ENCODE measurements at regions not wholly inside any gene's neighbourhood (a gene's known extent, or its start where the extent isn't known, plus 50 kb on each side); places are given as distances from the start of the nearest gene placed in this dataset.
"Not testable (repeated sequence)": the region's sequence is repeated elsewhere in the genome, so short reads cannot be mapped to it uniquely, and the experiment has no call there.

DNA sequence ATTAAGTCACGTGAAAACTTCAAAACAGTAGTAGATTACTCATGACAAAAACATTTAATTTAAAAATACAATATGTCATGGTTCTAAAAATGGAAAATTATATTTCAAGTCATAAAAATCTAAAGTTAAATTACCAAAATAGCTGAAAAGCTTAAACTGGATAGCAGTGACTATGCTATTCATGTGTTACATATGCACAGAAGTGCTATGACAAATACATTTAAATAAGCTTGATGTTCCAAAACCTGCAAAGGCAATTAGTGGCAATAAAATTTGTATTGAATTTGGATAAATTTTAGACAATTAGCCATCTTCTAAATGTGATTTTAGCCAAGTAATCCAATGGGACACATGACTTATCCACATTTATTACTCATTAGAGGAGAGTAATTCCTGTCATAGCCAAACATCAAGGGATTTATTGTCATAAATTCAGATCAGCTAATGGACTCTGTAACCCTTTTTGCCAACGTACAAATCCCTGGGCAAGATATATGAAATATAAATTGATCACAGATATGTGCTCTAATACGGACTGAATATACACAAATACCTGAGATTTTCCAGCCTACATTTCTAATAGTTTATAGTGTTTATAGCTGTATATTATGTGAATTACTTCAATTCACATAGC, 419.4 kb downstream of the ISL1 start:
- H3K27ac ChIP-seq: no peak overlapping the region
- TF ChIP-seq, protein P1, sequence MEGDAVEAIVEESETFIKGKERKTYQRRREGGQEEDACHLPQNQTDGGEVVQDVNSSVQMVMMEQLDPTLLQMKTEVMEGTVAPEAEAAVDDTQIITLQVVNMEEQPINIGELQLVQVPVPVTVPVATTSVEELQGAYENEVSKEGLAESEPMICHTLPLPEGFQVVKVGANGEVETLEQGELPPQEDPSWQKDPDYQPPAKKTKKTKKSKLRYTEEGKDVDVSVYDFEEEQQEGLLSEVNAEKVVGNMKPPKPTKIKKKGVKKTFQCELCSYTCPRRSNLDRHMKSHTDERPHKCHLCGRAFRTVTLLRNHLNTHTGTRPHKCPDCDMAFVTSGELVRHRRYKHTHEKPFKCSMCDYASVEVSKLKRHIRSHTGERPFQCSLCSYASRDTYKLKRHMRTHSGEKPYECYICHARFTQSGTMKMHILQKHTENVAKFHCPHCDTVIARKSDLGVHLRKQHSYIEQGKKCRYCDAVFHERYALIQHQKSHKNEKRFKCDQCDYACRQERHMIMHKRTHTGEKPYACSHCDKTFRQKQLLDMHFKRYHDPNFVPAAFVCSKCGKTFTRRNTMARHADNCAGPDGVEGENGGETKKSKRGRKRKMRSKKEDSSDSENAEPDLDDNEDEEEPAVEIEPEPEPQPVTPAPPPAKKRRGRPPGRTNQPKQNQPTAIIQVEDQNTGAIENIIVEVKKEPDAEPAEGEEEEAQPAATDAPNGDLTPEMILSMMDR (IDR thresholded peaks at IDR 0.05): no peak
- TF ChIP-seq ZFX (IDR thresholded peaks at IDR 0.05; ENCODE audit: borderline replicate concordance): no peak

DNA sequence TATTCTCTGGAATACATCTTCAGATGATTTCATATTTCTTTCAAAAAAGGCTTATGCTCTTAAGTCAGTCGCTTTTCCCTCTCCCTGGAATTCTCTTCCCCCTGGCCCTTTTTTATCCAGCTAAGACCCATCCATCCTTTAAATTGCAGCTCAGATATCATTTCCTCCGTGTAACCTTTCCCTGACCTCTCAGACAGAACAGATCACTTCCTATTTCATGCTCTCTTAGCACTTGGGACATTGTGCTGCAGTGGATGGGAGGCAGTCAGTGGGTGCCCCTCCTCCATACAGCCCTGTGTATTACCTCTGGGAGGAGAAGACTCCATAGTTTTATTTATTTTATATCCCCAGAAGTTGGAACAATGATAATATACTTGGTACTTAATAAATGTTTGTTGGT, 423.4 kb downstream of the ISL1 start:
- TF ChIP-seq, protein P1 (IDR thresholded peaks at IDR 0.05): no peak
- no peak for TF ChIP-seq ZFX (IDR thresholded peaks at IDR 0.05; ENCODE audit: borderline replicate concordance)

DNA sequence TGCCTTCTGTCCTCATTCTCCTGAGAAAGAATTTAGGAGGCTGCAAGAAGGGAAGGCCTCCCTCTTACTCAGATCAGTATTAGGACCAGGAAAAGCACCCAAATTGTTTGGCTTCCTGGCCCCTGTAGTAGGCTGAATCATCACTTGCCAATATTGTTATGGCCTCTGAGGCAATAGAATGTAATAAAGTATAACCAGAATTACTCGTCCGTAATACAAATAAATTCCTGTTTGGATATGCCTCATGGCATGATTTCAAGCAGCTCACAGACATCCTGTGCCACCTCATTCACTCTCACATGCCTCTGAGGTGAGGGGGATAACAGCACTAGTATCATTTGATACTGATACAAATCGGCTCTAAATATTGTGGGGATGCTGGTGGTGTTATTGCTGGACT, 427.3 kb downstream of the ISL1 start:
- H3K27ac ChIP-seq: no peak overlapping the region
- TF ChIP-seq ZFX (IDR thresholded peaks at IDR 0.05; ENCODE audit: borderline replicate concordance): no peak
- TF ChIP-seq, protein P1 (IDR thresholded peaks at IDR 0.05): no peak

More for the DNA sequence above, 423.4 kb downstream of the ISL1 start:
- no peak overlapping the region for H3K27ac ChIP-seq

DNA sequence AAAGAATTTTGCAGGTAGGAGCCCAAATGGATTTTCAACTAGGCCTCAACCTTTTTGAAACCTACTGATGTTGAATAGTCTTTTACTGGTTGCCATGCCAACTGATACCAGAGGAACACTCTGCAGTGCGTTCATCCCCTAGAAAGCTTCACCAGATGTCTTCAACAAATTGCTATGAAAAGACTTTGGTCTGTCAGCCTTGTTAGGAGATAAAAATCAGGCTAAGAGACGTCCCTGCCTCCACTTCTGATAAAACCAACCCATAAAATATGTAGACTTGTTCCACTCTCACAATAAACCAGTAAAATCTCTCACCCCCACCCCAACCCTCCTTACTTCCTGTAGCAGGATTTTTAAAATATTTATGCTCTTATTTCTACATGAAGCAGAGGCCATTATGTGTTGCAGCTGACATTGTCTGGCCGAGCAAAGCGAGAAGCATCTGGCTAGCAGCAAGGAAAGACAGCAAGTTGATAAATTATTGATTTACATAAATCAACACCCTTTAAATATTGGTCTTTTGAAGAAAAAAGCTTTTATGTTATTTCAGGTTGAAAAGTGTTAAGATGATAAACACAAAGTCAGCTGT, 428.7 kb downstream of the ISL1 start:
- H3K27ac ChIP-seq: no peak overlapping the region
- no peak for TF ChIP-seq ZFX (IDR thresholded peaks at IDR 0.05; ENCODE audit: borderline replicate concordance)
- TF ChIP-seq, protein P1 (IDR thresholded peaks at IDR 0.05): no peak

DNA sequence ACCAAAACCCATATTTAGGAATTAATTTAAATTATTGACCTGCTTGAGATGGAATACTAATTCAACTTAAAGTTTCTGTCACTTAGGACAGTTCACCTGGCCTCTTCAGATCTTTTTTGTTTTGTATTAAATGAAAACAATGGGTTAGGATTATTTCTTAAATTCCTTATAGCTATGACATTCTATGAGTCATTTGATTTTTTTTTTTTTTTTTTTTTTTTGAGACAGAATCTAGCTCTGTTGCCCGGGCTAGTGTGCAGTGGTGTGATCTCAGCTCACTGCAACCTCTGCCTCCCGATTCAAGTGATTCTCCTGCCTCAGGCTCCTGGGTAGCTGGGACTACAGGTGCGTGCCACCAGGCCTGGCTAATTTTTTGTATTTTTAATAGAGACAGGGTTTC, 431.6 kb downstream of the ISL1 start:
- not testable (repeated sequence) for H3K27ac ChIP-seq

DNA sequence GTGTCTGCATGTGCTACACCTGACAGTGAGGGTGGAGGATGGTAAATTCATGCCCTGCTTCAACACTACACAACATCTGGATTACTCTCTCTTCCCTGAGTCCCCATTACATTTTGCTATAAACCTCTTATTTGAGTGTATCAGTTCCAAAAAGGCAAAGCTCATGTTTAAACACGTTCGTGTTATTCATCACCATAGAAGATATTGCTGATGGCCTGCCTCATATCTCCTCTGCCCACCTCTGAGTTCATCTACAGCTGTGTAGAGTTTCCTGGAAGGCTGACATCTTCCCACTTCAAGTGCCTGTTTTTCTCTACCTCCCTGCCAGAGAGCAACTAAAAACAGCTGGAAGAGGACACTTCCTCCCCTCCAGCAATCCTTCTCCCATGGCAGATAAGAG, 433.2 kb downstream of the ISL1 start:
- no peak for TF ChIP-seq ZFX (IDR thresholded peaks at IDR 0.05; ENCODE audit: borderline replicate concordance)
- TF ChIP-seq, protein P1 (IDR thresholded peaks at IDR 0.05): no peak
- no peak overlapping the region for H3K27ac ChIP-seq

DNA sequence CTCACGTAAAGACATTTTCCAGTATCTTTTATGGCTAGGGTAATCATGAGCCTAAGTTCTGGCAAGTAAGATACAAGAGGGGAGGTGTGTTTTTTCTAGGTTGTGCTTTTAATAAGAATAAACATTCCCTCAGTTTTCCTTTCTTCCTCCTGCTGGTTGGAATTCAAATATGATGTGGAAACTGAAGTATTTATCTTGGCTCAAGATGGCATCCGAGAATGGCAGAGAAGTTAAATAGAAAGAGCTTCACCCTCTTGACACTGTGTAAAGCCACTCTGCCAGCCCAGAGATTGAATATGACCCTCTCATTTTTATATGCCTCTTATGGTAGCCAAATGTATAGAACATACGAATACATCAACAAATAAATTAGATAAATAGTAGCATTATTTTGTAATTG, 438.4 kb downstream of the ISL1 start:
- no peak overlapping the region for H3K27ac ChIP-seq
- no peak for TF ChIP-seq ZFX (IDR thresholded peaks at IDR 0.05; ENCODE audit: borderline replicate concordance)
- TF ChIP-seq, protein P1 (IDR thresholded peaks at IDR 0.05): no peak

DNA sequence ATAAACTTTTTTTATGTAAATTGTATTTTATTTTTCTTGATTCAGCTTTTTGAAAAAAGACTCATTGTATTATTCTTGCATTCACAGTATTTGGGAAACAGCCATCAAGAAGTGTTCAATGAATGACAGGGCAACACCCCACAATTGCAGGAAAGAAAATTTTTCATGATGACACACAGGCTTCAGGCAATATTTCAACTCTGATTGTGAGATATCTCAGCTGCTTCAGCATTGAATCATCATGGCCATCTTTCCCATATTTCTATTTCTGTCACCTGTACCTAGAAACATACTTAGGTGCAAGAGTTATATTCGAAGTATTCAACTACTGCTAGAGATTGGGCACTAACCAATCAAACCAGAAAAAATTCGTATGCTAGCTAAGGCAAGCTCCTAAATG, 446.0 kb downstream of the ISL1 start:
- TF ChIP-seq, protein P1 (IDR thresholded peaks at IDR 0.05): no peak
- no peak for TF ChIP-seq ZFX (IDR thresholded peaks at IDR 0.05; ENCODE audit: borderline replicate concordance)
- H3K27ac ChIP-seq: no peak overlapping the region
